ENCODE measurements at regions not wholly inside any gene's neighbourhood (a gene's known extent, or its start where the extent isn't known, plus 50 kb on each side); places are given as distances from the start of the nearest gene placed in this dataset.

DNA sequence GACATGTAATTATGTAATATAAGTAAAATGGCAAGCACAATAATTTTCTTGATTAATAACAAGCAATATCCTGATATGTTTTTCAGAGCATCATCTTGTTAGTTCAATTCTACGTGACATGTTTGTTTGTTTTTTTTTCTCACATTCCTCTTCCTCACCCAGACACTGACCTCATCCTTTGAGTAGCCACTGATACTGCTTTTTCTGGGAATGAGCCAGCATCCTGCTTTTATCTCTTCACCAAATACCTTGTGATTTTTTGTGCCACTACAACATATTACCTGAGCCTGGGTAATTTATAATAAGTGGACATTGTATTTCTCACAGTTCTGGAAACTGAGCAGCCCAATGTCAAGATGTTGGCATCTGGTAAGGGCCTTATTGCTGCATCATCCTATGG is 484.0 kb downstream of the NAF1 start:
- intact Hi-C loops (cut with DNase I) = no loop called here
- Histone ChIP-seq H3K4me3 (no peak overlapping the region), H3K27me3 (no peaks in the 10 kb centered on the region), H3K4me1 (no peaks in the 10 kb centered on the region), H3K36me3 (no peaks in the 10 kb centered on the region), H3K9me3 (peaks cover 0 to 2% (median 0%) of the 10 kb centered on the region in 4 donors), H3K27ac (no peak overlapping the region)
- TF ChIP-seq POLR2A (IDR thresholded peaks at IDR 0.05) (no peak), POLR2AphosphoS5 (IDR thresholded peaks at IDR 0.05) (no peak), EP300 (IDR thresholded peaks at IDR 0.05) (no peak)
- TF ChIP-seq, protein P1, sequence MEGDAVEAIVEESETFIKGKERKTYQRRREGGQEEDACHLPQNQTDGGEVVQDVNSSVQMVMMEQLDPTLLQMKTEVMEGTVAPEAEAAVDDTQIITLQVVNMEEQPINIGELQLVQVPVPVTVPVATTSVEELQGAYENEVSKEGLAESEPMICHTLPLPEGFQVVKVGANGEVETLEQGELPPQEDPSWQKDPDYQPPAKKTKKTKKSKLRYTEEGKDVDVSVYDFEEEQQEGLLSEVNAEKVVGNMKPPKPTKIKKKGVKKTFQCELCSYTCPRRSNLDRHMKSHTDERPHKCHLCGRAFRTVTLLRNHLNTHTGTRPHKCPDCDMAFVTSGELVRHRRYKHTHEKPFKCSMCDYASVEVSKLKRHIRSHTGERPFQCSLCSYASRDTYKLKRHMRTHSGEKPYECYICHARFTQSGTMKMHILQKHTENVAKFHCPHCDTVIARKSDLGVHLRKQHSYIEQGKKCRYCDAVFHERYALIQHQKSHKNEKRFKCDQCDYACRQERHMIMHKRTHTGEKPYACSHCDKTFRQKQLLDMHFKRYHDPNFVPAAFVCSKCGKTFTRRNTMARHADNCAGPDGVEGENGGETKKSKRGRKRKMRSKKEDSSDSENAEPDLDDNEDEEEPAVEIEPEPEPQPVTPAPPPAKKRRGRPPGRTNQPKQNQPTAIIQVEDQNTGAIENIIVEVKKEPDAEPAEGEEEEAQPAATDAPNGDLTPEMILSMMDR (IDR thresholded peaks at IDR 0.05) = no peak
- 61 to 81% methylated on average over 1 of the region's 1 CpG for WGBS, 2 donors
- no peak for DNase-seq

DNA sequence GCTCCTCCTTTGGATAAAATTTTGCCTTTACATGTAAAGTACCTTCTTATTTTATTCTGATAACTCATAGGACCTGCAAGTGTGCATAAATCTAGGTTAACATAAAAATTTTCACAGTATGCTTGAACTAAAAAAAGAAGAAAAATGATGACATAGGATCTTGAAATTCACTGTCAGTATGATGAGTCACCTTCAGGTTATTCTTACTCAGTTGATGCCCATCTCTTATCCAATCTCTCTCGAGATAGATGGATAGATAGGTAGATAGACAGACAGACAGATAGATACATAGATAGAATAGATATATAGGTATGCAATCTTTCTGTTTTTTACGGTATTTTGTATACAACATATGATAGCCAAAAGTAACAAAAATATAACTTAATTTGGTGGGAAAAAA is 485.5 kb downstream of the NAF1 start:
- WGBS, 2 donors = 45 to 64% methylated on average over 2 of the region's 2 CpGs
- H3K27ac ChIP-seq = no peak overlapping the region

DNA sequence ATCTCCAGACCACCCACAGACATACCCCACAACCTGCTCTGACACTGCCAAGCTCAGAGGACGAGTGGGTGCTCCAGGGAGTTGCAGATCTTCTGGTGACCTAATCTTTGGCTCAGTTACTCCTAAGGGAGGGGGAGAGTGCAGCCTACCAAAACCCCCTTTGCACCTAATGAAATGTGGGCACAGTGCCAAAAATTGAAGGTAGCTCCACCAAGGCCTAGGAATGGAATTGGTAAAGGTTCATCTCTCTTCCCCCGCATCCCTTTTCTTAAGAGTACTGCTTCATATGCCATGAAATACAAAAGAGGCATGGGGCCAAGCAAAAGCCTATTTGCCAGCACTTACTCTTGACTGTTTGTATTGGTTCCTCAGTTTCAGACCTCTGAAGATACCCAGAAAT is 491.0 kb downstream of the NAF1 start:
- Histone ChIP-seq H3K4me3 (no peak overlapping the region), H3K27me3 (no peaks in the 10 kb centered on the region), H3K27ac (no peak overlapping the region), H3K36me3 (no peaks in the 10 kb centered on the region), H3K9me3 (peaks cover 0 to 2% (median 0%) of the 10 kb centered on the region in 4 donors), H3K4me1 (no peaks in the 10 kb centered on the region)
- no peak for DNase-seq
- WGBS, 2 donors = 80 to 82% methylated on average over 2 of the region's 2 CpGs
- TF ChIP-seq EP300 (IDR thresholded peaks at IDR 0.05) (no peak), POLR2AphosphoS5 (IDR thresholded peaks at IDR 0.05) (no peak), POLR2A (IDR thresholded peaks at IDR 0.05) (no peak)
- TF ChIP-seq, protein P1 (IDR thresholded peaks at IDR 0.05) = no peak
- intact Hi-C loops (cut with DNase I) = no loop called here

More for the DNA sequence above, 485.5 kb downstream of the NAF1 start:
- Histone ChIP-seq H3K4me3 (no peak overlapping the region), H3K36me3 (no peaks in the 10 kb centered on the region), H3K27me3 (no peaks in the 10 kb centered on the region), H3K4me1 (no peaks in the 10 kb centered on the region), H3K9me3 (peaks cover 0 to 2% (median 0%) of the 10 kb centered on the region in 4 donors)
- DNase-seq = no peak
- TF ChIP-seq, protein P1 (IDR thresholded peaks at IDR 0.05) = no peak
- intact Hi-C loops (cut with DNase I) = no loop called here

DNA sequence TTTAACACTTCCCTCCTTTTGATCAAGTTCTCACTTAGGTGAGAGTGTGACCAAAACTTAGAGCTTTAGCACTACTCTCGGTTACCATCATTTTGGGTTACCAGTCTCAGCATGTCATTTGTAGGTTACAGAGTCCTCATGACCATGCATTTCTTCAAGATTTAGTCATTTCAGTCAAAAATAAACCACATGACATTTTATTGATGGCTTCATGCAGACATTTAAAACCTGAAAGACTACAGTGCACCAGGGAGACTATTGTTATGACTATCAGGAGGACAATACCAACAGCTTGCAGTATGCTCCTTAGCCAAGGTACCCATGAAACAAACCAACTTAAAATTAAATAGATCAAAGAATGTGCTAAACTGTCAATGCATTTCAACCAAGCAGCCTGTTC is 498.1 kb upstream of the FSTL5 start:
- WGBS, 2 donors = 91 to 97% methylated on average over 1 of the region's 1 CpG
- TF ChIP-seq POLR2AphosphoS5 (IDR thresholded peaks at IDR 0.05) (no peak), EP300 (IDR thresholded peaks at IDR 0.05) (no peak), POLR2A (IDR thresholded peaks at IDR 0.05) (no peak)
- TF ChIP-seq, protein P1 (IDR thresholded peaks at IDR 0.05) = no peak
- intact Hi-C loops (cut with DNase I) = no loop called here
- no peaks in the 10 kb centered on the region for H3K27me3 ChIP-seq
- H3K27ac ChIP-seq = no peak overlapping the region
- no peaks in the 10 kb centered on the region for H3K4me1 ChIP-seq
- H3K4me3 ChIP-seq = no peak overlapping the region
- DNase-seq = no peak
- H3K9me3 ChIP-seq = no peaks in the 10 kb centered on the region
- H3K36me3 ChIP-seq = no peaks in the 10 kb centered on the region

DNA sequence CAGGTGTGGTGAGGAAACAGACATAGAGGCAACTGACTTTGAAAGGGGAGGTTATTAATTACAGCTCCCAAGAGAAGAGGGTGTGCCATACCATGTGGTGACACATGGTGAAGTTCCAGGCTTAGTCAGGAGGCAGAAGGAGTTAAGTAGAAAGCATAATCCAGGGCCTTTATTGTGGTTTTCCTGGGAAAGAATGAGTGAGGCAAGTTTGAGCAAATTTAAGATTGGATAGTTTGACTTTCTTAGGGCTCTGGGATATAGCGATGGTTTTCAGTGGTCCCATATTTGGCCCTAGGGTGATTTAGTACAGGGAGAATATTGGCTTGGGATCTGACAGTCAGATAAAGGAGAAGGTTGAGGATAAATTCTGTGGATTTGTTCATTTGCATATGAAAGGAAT is 495.9 kb upstream of the FSTL5 start:
- 95 to 97% methylated on average over 1 of the region's 1 CpG for WGBS, 2 donors
- H3K36me3 ChIP-seq = no peaks in the 10 kb centered on the region
- no peaks in the 10 kb centered on the region for H3K27me3 ChIP-seq
- no peak overlapping the region for H3K4me3 ChIP-seq
- no peaks in the 10 kb centered on the region for H3K9me3 ChIP-seq
- no peak for DNase-seq
- no peak for TF ChIP-seq POLR2AphosphoS5 (IDR thresholded peaks at IDR 0.05)
- TF ChIP-seq EP300 (IDR thresholded peaks at IDR 0.05) = no peak
- TF ChIP-seq, protein P1 (IDR thresholded peaks at IDR 0.05) = no peak
- H3K4me1 ChIP-seq = no peaks in the 10 kb centered on the region
- intact Hi-C loops (cut with DNase I) = no loop called here
- H3K27ac ChIP-seq = no peak overlapping the region
